ENCODE measurements at regions not wholly inside any gene's neighbourhood (a gene's known extent, or its start where the extent isn't known, plus 50 kb on each side); places are given as distances from the start of the nearest gene placed in this dataset.

DNA sequence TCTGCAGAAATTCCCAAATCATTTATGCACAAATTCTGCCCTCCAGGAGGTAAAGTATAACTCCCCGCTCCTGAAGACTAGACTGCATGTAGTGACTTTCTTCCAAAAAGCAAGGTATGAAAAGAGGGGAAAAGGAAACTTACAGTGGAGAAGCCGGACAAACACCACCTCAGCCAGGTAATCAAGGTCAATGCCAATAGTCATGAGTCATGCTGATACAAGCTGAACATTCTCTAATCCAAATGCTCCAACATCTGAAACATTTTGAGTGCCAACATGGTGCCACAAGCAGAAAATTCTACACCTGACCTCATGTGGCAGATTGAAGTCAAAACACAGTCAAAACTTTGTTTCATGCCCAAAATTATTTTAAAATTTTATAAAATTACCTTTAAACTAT, 165.6 kb downstream of the FOXA2 start:
- no peaks in the 10 kb centered on the region for H3F3A ChIP-seq (ENCODE audit: insufficient read depth)
- H3K4me3 ChIP-seq (ENCODE audit: insufficient read depth, low read length, poor library complexity, severe bottlenecking), result no peak overlapping the region
- H3K27ac ChIP-seq (ENCODE audit: low read depth, low read length), result no peak overlapping the region
- no peaks in the 10 kb centered on the region for H4K20me1 ChIP-seq (ENCODE audit: low read depth, low read length)
- no peaks in the 10 kb centered on the region for H3K9me2 ChIP-seq (replicated peaks; ENCODE audit: insufficient read depth, low read length)
- H3K9ac ChIP-seq (ENCODE audit: low read length), result no peak overlapping the region
- no peak overlapping the region for H3K4me2 ChIP-seq (ENCODE audit: low read depth, low read length, poor library complexity, severe bottlenecking)
- no peak for TF ChIP-seq EZH2phosphoT487 (conservative IDR thresholded peaks at IDR 0.05; ENCODE audit: low read length)
- TF ChIP-seq, protein P1, sequence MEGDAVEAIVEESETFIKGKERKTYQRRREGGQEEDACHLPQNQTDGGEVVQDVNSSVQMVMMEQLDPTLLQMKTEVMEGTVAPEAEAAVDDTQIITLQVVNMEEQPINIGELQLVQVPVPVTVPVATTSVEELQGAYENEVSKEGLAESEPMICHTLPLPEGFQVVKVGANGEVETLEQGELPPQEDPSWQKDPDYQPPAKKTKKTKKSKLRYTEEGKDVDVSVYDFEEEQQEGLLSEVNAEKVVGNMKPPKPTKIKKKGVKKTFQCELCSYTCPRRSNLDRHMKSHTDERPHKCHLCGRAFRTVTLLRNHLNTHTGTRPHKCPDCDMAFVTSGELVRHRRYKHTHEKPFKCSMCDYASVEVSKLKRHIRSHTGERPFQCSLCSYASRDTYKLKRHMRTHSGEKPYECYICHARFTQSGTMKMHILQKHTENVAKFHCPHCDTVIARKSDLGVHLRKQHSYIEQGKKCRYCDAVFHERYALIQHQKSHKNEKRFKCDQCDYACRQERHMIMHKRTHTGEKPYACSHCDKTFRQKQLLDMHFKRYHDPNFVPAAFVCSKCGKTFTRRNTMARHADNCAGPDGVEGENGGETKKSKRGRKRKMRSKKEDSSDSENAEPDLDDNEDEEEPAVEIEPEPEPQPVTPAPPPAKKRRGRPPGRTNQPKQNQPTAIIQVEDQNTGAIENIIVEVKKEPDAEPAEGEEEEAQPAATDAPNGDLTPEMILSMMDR (IDR thresholded peaks at IDR 0.05; ENCODE audit: insufficient read depth, low read length, poor library complexity, severe bottlenecking), result no peak
- no peak overlapping the region for H2AFZ ChIP-seq (ENCODE audit: low read depth, low read length, severe bottlenecking)
- H3K79me2 ChIP-seq (ENCODE audit: insufficient read depth, low read length), result no peaks in the 10 kb centered on the region
- H3K27me3 ChIP-seq (ENCODE audit: low read length), result no peaks in the 10 kb centered on the region
- no peaks in the 10 kb centered on the region for H3K36me3 ChIP-seq (ENCODE audit: low read length)
- no peaks in the 10 kb centered on the region for H3K9me3 ChIP-seq (ENCODE audit: insufficient read depth, low read length)

DNA sequence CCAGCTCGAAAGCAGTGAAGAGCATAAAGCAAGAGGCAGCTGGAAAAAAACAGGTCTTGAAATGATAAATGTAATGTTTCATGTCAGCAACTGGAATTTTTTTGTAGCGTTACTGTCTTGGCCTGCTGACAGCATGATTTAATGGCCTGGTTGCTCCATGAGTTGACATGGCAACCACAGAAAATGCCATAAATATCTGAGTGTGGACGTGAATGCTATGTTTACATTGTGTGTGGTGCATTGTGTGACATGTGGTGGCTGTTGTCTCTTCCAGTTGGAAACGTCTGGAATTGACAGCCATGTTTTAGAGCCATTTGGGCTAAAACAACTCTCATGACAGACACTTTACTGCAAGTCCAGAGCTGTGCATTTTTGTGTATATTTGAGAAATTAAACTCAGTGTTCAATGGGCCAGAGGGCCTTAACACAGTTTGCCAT, 170.0 kb downstream of the FOXA2 start:
- H3K27me3 ChIP-seq (ENCODE audit: low read length), result no peaks in the 10 kb centered on the region
- TF ChIP-seq EZH2phosphoT487 (conservative IDR thresholded peaks at IDR 0.05; ENCODE audit: low read length), result no peak
- TF ChIP-seq, protein P1 (IDR thresholded peaks at IDR 0.05; ENCODE audit: insufficient read depth, low read length, poor library complexity, severe bottlenecking), result no peak

DNA sequence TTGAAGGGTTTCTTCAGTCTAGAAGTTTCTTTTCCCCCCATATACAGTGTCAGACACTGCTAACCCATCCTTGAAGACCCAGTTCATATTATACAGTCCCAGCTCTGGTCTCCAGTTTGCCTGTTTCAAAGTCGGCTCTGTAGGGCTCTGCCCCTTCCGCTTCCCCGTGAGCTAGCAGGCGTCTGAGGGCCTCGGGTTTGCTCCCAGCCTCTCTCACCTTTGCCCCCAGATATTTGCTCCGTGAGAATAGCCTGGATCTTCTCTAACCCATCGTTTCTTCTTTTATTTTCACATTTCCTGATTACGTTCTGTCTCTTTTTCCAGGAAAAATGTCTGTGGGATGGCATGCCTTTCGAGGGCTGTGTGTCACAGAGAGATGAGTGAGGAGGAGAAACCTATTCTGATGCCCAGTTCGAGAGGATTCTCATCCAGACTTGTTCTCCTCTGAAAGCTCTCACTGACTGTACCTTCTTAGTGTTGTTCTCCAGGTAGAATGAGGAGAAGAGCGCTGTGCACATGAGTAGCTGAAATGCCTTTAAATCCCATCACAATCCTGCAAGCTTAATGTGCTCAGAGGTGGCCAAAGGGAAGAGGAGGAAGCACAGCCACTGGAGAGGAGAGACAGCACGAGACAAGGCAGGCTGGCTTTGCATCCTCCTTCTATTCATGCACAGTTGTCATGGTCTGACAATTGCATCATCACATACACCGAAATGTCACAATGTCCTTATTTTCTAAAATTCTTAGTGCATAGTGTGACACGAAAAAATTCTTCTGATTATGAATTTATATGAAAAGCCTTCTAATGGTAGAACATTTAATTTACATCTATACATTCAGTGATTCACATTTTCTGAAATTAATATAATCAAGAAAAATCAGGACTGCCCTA, 171.1 kb downstream of the FOXA2 start:
- Histone ChIP-seq H3K4me2 (ENCODE audit: low read depth, low read length, poor library complexity, severe bottlenecking) (no peak overlapping the region), H3K79me2 (ENCODE audit: insufficient read depth, low read length) (no peaks in the 10 kb centered on the region), H3K36me3 (ENCODE audit: low read length) (no peaks in the 10 kb centered on the region)

More for the DNA sequence above, 170.0 kb downstream of the FOXA2 start:
- no peaks in the 10 kb centered on the region for H3K9me2 ChIP-seq (replicated peaks; ENCODE audit: insufficient read depth, low read length)
- no peaks in the 10 kb centered on the region for H3F3A ChIP-seq (ENCODE audit: insufficient read depth)
- no peak overlapping the region for H3K4me3 ChIP-seq (ENCODE audit: insufficient read depth, low read length, poor library complexity, severe bottlenecking)
- no peaks in the 10 kb centered on the region for H3K9me3 ChIP-seq (ENCODE audit: insufficient read depth, low read length)
- H3K79me2 ChIP-seq (ENCODE audit: insufficient read depth, low read length), result no peaks in the 10 kb centered on the region
- H3K4me2 ChIP-seq (ENCODE audit: low read depth, low read length, poor library complexity, severe bottlenecking), result no peak overlapping the region
- H4K20me1 ChIP-seq (ENCODE audit: low read depth, low read length), result no peaks in the 10 kb centered on the region
- no peak overlapping the region for H3K27ac ChIP-seq (ENCODE audit: low read depth, low read length)
- H3K9ac ChIP-seq (ENCODE audit: low read length), result no peak overlapping the region
- H2AFZ ChIP-seq (ENCODE audit: low read depth, low read length, severe bottlenecking), result no peak overlapping the region
- H3K36me3 ChIP-seq (ENCODE audit: low read length), result no peaks in the 10 kb centered on the region

More for the DNA sequence above, 171.1 kb downstream of the FOXA2 start:
- TF ChIP-seq EZH2phosphoT487 (conservative IDR thresholded peaks at IDR 0.05; ENCODE audit: low read length), result no peak
- TF ChIP-seq, protein P1 (IDR thresholded peaks at IDR 0.05; ENCODE audit: insufficient read depth, low read length, poor library complexity, severe bottlenecking), result no peak
- Histone ChIP-seq H3F3A (ENCODE audit: insufficient read depth) (no peaks in the 10 kb centered on the region), H3K27ac (ENCODE audit: low read depth, low read length) (no peak overlapping the region), H3K9me2 (replicated peaks; ENCODE audit: insufficient read depth, low read length) (no peaks in the 10 kb centered on the region), H3K27me3 (ENCODE audit: low read length) (no peaks in the 10 kb centered on the region), H3K9ac (ENCODE audit: low read length) (no peak overlapping the region), H3K9me3 (ENCODE audit: insufficient read depth, low read length) (no peaks in the 10 kb centered on the region), H4K20me1 (ENCODE audit: low read depth, low read length) (no peaks in the 10 kb centered on the region), H3K4me3 (ENCODE audit: insufficient read depth, low read length, poor library complexity, severe bottlenecking) (no peak overlapping the region), H2AFZ (ENCODE audit: low read depth, low read length, severe bottlenecking) (no peak overlapping the region)
